SK-N-SH (cell line): ENCODE measurements at regions not wholly inside any gene's neighbourhood (a gene's known extent, or its start where the extent isn't known, plus 50 kb on each side); places are given as distances from the start of the nearest gene placed in this dataset.

ENCODE experiments used
- CTCF ChIA-PET: fragments of 300-600, 350-600 bp; formaldehyde crosslinking; extraction: SDS; loops from one replicate; lab custom pipeline; 2021; lab: Yijun Ruan, JAX
- POLR2A ChIA-PET: fragments of 350-600 bp; sonication (Branson Sonifier 250); formaldehyde crosslinking; extraction: SDS; loops from one replicate; lab custom pipeline; 2020; ENCODE audit warnings: antibody characterized with exemption, inconsistent platforms; lab: Yijun Ruan, JAX
- DNase-seq: peaks from one replicate; pipeline ENCODE4 v3.0.0; 2012
- H2AFZ ChIP-seq: fragments of 200-600 bp; sonication (generic); 2 replicates; pipeline ENCODE4 v1.8.1; 2016; ENCODE audit warnings: antibody characterized with exemption, mild to moderate bottlenecking, low read depth
- H3F3A ChIP-seq: fragments of 200-600 bp; sonication (generic); replicated peaks from 2 replicates; pipeline ENCODE3; 2016; ENCODE audit warnings: antibody characterized with exemption, mild to moderate bottlenecking; ENCODE audit not compliant: insufficient read depth
- H3K27ac ChIP-seq, 2 experiments: fragments of 200-500 bp in 1 of 2; fragments of 200-600 bp in 1 of 2; sonication (Bioruptor generic) in 1 of 2; sonication (generic), shearing (Covaris generic) in 1 of 2; 2 replicates each; pipeline versions ENCODE4 v1.5.1 to v1.6.1; 2014 to 2016; ENCODE audit warnings: low read depth in 2 of 2, inconsistent platforms in 1 of 2, low read length in 1 of 2, mild to moderate bottlenecking in 1 of 2, mixed read lengths in 1 of 2
- H3K27me3 ChIP-seq: fragments of 200-600 bp; sonication (generic), shearing (Covaris generic); 2 replicates; pipeline ENCODE4 v1.6.1; 2016; ENCODE audit warnings: mixed run types; ENCODE audit not compliant: insufficient read depth
- H3K36me3 ChIP-seq, 2 experiments: fragments of 200-500 bp in 1 of 2; fragments of 200-600 bp in 1 of 2; sonication (Bioruptor generic) in 1 of 2; sonication (generic) in 1 of 2; replicated peaks in 1 of 2; 2 replicates each; pipeline versions ENCODE3 to v1.5.1; 2014 to 2016; ENCODE audit warnings: low read length in 1 of 2, mild to moderate bottlenecking in 1 of 2; ENCODE audit not compliant: insufficient read depth in 2 of 2, control insufficient read depth in 1 of 2
- H3K4me1 ChIP-seq, 2 experiments: fragments of 200-500 bp in 1 of 2; fragments of 200-600 bp in 1 of 2; sonication (Bioruptor generic) in 1 of 2; sonication (generic), shearing (Covaris generic) in 1 of 2; 2 replicates each; pipeline versions ENCODE4 v1.5.1 to v1.6.1; 2014 to 2016; ENCODE audit warnings: low read depth in 1 of 2, low read length in 1 of 2, mixed run types in 1 of 2; ENCODE audit not compliant: insufficient read depth in 2 of 2, control insufficient read depth in 1 of 2
- H3K4me2 ChIP-seq: fragments of 200-600 bp; sonication (generic), shearing (Covaris generic); 2 replicates; pipeline ENCODE4 v1.6.1; 2017; ENCODE audit warnings: mixed run types
- H3K4me3 ChIP-seq, 2 experiments: fragments of 200-500 bp in 1 of 2; fragments of 200-600 bp in 1 of 2; sonication (Bioruptor generic) in 1 of 2; sonication (generic), shearing (Covaris generic) in 1 of 2; 2 replicates each; pipeline versions ENCODE4 v1.5.1 to v1.8.1; 2014 to 2016; ENCODE audit warnings: low read depth in 2 of 2, inconsistent platforms in 1 of 2, low read length in 1 of 2, mild to moderate bottlenecking in 1 of 2, mixed read lengths in 1 of 2, moderate library complexity in 1 of 2
- H3K79me2 ChIP-seq: fragments of 200-600 bp; sonication (generic); 2 replicates; pipeline ENCODE4 v1.8.1; 2017; ENCODE audit warnings: mild to moderate bottlenecking; ENCODE audit not compliant: insufficient read depth
- H3K9ac ChIP-seq: fragments of 200-600 bp; sonication (generic); 2 replicates; pipeline ENCODE4 v1.6.1; 2017; ENCODE audit warnings: mixed run types
- H3K9me2 ChIP-seq: fragments of 200-600 bp; sonication (generic); 2 replicates; pipeline ENCODE4 v1.6.1; 2017; ENCODE audit warnings: mixed run types
- H3K9me3 ChIP-seq: fragments of 200-600 bp; sonication (generic); 2 replicates; pipeline ENCODE4 v1.6.1; 2017; ENCODE audit warnings: mixed run types, mild to moderate bottlenecking, moderate library complexity
- H4K20me1 ChIP-seq: fragments of 200-600 bp; sonication (generic); 2 replicates; pipeline ENCODE4 v1.6.1; 2017; ENCODE audit warnings: mild to moderate bottlenecking, mixed run types; ENCODE audit not compliant: insufficient read depth
- CTCF ChIP-seq: fragments of 200-600 bp; sonication (generic); IDR thresholded peaks from 2 replicates; pipeline ENCODE4 v1.6.1; 2017; ENCODE audit warnings: antibody characterized with exemption, mild to moderate bottlenecking, moderate library complexity
- EP300 ChIP-seq, 2 experiments: IDR thresholded peaks; 2 replicates each; pipeline versions ENCODE4 v1.4.0 to v1.6.1; 2012; ENCODE audit warnings: borderline replicate concordance in 1 of 2, low read depth in 1 of 2, low read length in 1 of 2
- GATA2 ChIP-seq: sonication (generic); formaldehyde crosslinking; IDR thresholded peaks from 2 replicates; pipeline ENCODE4 v1.5.0; 2020; ENCODE audit warnings: mild to moderate bottlenecking, missing genetic modification reagents
- MAX ChIP-seq: IDR thresholded peaks from 2 replicates; pipeline ENCODE4 v1.4.0; 2012; ENCODE audit warnings: low read depth
- MXI1 ChIP-seq: IDR thresholded peaks from 2 replicates; pipeline ENCODE4 v1.6.1; 2012; ENCODE audit warnings: mild to moderate bottlenecking, low read depth, low read length, improper control_type of control experiment
- POLR2AphosphoS5 ChIP-seq: IDR thresholded peaks from 2 replicates; pipeline ENCODE4 v1.6.1; 2012; ENCODE audit warnings: low read depth, low read length
- RAD21 ChIP-seq: IDR thresholded peaks from 2 replicates; pipeline ENCODE4 v1.6.1; 2012; ENCODE audit warnings: mild to moderate bottlenecking, low read length
- RCOR1 ChIP-seq: fragments of 150-350 bp; IDR thresholded peaks from 2 replicates; pipeline ENCODE4 v1.6.1; 2017; ENCODE audit warnings: antibody characterized with exemption, low read length
- REST ChIP-seq: IDR thresholded peaks from 2 replicates; pipeline ENCODE4 v1.6.1; 2012; ENCODE audit warnings: mild to moderate bottlenecking, low read depth, low read length, moderate library complexity
- TAF1 ChIP-seq: IDR thresholded peaks from 2 replicates; pipeline ENCODE4 v1.6.1; 2012; ENCODE audit warnings: low read depth, mild to moderate bottlenecking, low read length, moderate library complexity, borderline replicate concordance
- TCF12 ChIP-seq: IDR thresholded peaks from 2 replicates; pipeline ENCODE4 v1.4.0; 2012
- TEAD4 ChIP-seq: IDR thresholded peaks from 2 replicates; pipeline ENCODE4 v1.4.0; 2012; ENCODE audit warnings: mild to moderate bottlenecking, borderline replicate concordance; ENCODE audit not compliant: insufficient read depth
- ZBTB33 ChIP-seq: IDR thresholded peaks from 2 replicates; pipeline ENCODE4 v1.4.0; 2012; ENCODE audit warnings: low read depth, borderline replicate concordance
- WGBS: methylation state at CpG from one replicate; pipeline ENCODE4 v1.1.6; 2017; ENCODE audit warnings: low lambda C conversion rate; 5-methylcytosine and 5-hydroxymethylcytosine counted together
- TF ChIP-seq, protein P1 (sequence below): IDR thresholded peaks from 2 replicates; pipeline ENCODE4 v1.4.0; 2012; ENCODE audit warnings: low read depth, borderline replicate concordance
- TF ChIP-seq, protein P2 (sequence below): fragments of 150-350 bp; IDR thresholded peaks from 2 replicates; pipeline ENCODE4 v1.6.1; 2016; ENCODE audit warnings: mild to moderate bottlenecking, low read depth, low read length

DNA sequence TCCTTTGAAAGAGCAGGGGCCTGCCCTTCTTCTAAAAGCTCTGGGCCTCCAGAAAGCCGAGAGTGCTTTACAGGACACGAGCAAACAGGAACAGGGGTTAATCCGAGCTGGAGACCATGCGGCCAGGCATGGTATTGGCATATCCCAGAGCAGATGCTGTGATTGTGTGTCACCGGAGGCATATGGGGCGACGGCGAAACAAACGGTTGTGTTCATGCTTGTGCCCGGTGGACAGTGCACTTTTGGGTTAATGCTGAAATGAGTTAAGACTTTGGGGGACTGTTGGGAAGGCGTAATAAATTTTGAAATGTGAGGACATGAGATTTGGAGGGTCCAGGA is 1088.7 kb upstream of the DEFB115 start:
- H3K4me3 ChIP-seq: peak overlapping the region; percentile 23 to 43; a peak in 3 of 4 replicates
- peak overlapping the region; percentile 67 for H3K4me2 ChIP-seq
- POLR2A ChIA-PET: no interaction called here
- 32% methylated on average over 11 of the region's 11 CpGs for WGBS
- TF ChIP-seq TAF1 (no peak), EP300 (IDR thresholded peaks at IDR 0.05; ENCODE audit: borderline replicate concordance in 1 of 2, low read depth in 1 of 2, low read length in 1 of 2) (no peak), REST (no peak), POLR2AphosphoS5 (no peak), TCF12 (no peak), RAD21 (no peak), ZBTB33 (no peak), RCOR1 (no peak), MXI1 (no peak), TEAD4 (no peak), CTCF (no peak), GATA2 (CRISPR knock-in tag) (no peak), MAX (no peak)
- TF ChIP-seq, protein P1, sequence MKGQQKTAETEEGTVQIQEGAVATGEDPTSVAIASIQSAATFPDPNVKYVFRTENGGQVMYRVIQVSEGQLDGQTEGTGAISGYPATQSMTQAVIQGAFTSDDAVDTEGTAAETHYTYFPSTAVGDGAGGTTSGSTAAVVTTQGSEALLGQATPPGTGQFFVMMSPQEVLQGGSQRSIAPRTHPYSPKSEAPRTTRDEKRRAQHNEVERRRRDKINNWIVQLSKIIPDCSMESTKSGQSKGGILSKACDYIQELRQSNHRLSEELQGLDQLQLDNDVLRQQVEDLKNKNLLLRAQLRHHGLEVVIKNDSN: no peak
- TF ChIP-seq, protein P2, sequence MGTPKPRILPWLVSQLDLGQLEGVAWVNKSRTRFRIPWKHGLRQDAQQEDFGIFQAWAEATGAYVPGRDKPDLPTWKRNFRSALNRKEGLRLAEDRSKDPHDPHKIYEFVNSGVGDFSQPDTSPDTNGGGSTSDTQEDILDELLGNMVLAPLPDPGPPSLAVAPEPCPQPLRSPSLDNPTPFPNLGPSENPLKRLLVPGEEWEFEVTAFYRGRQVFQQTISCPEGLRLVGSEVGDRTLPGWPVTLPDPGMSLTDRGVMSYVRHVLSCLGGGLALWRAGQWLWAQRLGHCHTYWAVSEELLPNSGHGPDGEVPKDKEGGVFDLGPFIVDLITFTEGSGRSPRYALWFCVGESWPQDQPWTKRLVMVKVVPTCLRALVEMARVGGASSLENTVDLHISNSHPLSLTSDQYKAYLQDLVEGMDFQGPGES: no peak
- H3K27me3 ChIP-seq: no peaks in the 10 kb centered on the region
- CTCF ChIA-PET: no interaction called here
- H3K79me2 ChIP-seq: no peaks in the 10 kb centered on the region
- peaks cover 0 to 5% of the 10 kb centered on the region in 2 experiments; a peak in 1 of 4 replicates for H3K4me1 ChIP-seq
- H3F3A ChIP-seq: no peaks in the 10 kb centered on the region
- no peaks in the 10 kb centered on the region for H4K20me1 ChIP-seq
- H3K36me3 ChIP-seq: no peaks in the 10 kb centered on the region
- H3K27ac ChIP-seq: no peak overlapping the region
- peak overlapping the region; percentile 78; the same call in 1 of the 2 replicates for H2AFZ ChIP-seq
- H3K9me2 ChIP-seq: no peaks in the 10 kb centered on the region
- no peak overlapping the region for H3K9ac ChIP-seq
- peak; percentile 14 for DNase-seq
- no peaks in the 10 kb centered on the region for H3K9me3 ChIP-seq
